ENCODE measurements at regions not wholly inside any gene's neighbourhood (a gene's known extent, or its start where the extent isn't known, plus 50 kb on each side); places are given as distances from the start of the nearest gene placed in this dataset.
"Not testable (repeated sequence)": the region's sequence is repeated elsewhere in the genome, so short reads cannot be mapped to it uniquely, and the experiment has no call there.

DNA sequence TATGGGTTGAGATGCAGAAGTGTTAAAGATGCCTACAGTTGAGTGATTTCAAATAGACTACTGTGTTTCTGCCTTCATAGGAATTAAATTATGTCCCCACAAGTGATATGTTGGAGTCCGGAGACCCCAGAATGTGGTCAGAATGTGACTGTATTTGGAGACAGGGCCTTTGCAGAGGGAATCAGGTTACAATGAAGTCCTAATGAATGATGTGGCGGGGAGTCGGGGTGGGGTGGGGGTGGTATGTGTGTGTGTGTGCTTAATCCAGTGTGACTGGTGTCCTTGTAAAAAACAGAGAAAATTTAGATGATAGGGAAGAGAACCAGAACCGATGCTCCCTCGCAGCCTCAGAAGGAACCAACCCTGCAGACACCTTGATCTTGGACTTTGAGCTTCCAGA is 448.2 kb downstream of the QKI start:
- TF ChIP-seq CTCF (IDR thresholded peaks at IDR 0.05; ENCODE audit: poor library complexity), result no peak
- no peak for TF ChIP-seq EZH2 (IDR thresholded peaks at IDR 0.05; ENCODE audit: borderline replicate concordance)
- no peak for TF ChIP-seq EZH2phosphoT487 (IDR thresholded peaks at IDR 0.05; ENCODE audit: low read depth, severe bottlenecking, unreplicated experiment)
- H3K36me3 ChIP-seq (replicated peaks; ENCODE audit: insufficient read depth, low read depth), result no peaks in the 10 kb centered on the region
- no peak overlapping the region for H3K4me2 ChIP-seq
- no peaks in the 10 kb centered on the region for H3K4me1 ChIP-seq (ENCODE audit: insufficient read depth)
- H3K9me2 ChIP-seq (replicated peaks; ENCODE audit: insufficient read depth), result no peaks in the 10 kb centered on the region
- 88% methylated on average over 5 of the region's 5 CpGs for WGBS (ENCODE audit: low lambda C conversion rate, missing lambda C conversion rate)
- no peaks in the 10 kb centered on the region for H3K79me2 ChIP-seq
- DNase-seq (ENCODE audit: low spot score), result no peak
- no peaks in the 10 kb centered on the region for H3K9me3 ChIP-seq (ENCODE audit: low read depth)
- peaks cover 4% of the 10 kb centered on the region for H3K27me3 ChIP-seq
- no peak overlapping the region for H3K4me3 ChIP-seq
- no peak overlapping the region for H2AFZ ChIP-seq
- H4K20me1 ChIP-seq (ENCODE audit: insufficient read depth, poor library complexity, severe bottlenecking), result no peaks in the 10 kb centered on the region
- H3K27ac ChIP-seq, result no peak overlapping the region

GRCh38 chr6:163861627-163862026 is 447.1 kb downstream of the QKI start:
- no peak overlapping the region for H2AFZ ChIP-seq
- WGBS (ENCODE audit: low lambda C conversion rate, missing lambda C conversion rate), result 96% methylated on average over 8 of the region's 8 CpGs

DNA sequence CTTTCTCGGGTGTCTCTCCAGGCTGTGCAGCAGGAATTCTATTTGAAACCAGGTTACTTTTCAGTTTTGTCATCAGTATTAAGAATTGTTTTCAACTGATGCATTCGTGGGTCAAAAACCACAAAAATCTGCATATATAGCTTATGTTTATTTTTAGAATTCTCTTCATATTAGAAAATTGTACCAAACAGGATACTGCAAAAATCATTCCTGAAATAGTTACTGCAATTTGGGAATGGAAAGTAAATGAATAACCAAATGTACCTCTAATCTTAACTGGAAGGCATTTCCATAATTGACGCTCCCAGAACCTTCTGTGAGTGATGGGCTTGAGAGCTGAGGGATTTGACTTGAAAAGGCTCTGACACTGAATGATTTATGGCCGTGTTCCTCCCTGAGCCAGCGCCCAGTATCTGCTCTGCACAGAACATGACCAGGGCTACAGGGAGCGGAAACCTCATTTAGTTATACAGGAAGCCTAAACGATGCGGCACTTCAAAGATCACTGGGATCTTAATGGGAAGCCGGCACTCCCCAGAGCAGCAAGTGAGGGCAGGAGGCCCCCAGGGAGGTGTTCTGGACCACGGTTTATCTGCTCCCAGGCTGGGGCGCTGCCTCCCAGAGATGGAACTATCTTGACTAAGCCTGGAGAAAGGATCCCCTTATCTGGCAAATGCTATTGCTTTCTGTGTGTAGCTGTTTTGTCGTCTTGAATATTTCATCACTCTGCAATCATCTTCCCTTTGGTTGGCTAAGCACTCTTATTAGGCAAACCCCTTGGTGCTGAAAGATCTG is 446.0 kb downstream of the QKI start:
- WGBS (ENCODE audit: low lambda C conversion rate, missing lambda C conversion rate), result 26% methylated on average over 12 of the region's 12 CpGs
- peak; percentile 16 for DNase-seq (ENCODE audit: low spot score)
- H3K9me3 ChIP-seq (ENCODE audit: low read depth), result no peaks in the 10 kb centered on the region
- no peaks in the 10 kb centered on the region for H3K9me2 ChIP-seq (replicated peaks; ENCODE audit: insufficient read depth)
- H4K20me1 ChIP-seq (ENCODE audit: insufficient read depth, poor library complexity, severe bottlenecking), result no peaks in the 10 kb centered on the region
- H2AFZ ChIP-seq, result no peak overlapping the region
- no peak overlapping the region for H3K4me3 ChIP-seq
- H3K27me3 ChIP-seq, result peaks cover 3% of the 10 kb centered on the region
- H3K27ac ChIP-seq, result no peak overlapping the region
- TF ChIP-seq EZH2 (IDR thresholded peaks at IDR 0.05; ENCODE audit: borderline replicate concordance) (no peak), CTCF (IDR thresholded peaks at IDR 0.05; ENCODE audit: poor library complexity) (no peak), EZH2phosphoT487 (IDR thresholded peaks at IDR 0.05; ENCODE audit: low read depth, severe bottlenecking, unreplicated experiment) (no peak)
- no peaks in the 10 kb centered on the region for H3K4me1 ChIP-seq (ENCODE audit: insufficient read depth)
- no peaks in the 10 kb centered on the region for H3K36me3 ChIP-seq (replicated peaks; ENCODE audit: insufficient read depth, low read depth)
- H3K4me2 ChIP-seq, result peak overlapping the region; percentile 53
- no peaks in the 10 kb centered on the region for H3K79me2 ChIP-seq

More at GRCh38 chr6:163861627-163862026, 447.1 kb downstream of the QKI start:
- TF ChIP-seq EZH2 (IDR thresholded peaks at IDR 0.05; ENCODE audit: borderline replicate concordance) (no peak), CTCF (IDR thresholded peaks at IDR 0.05; ENCODE audit: poor library complexity) (no peak), EZH2phosphoT487 (IDR thresholded peaks at IDR 0.05; ENCODE audit: low read depth, severe bottlenecking, unreplicated experiment) (no peak)
- no peak for DNase-seq (ENCODE audit: low spot score)
- no peaks in the 10 kb centered on the region for H4K20me1 ChIP-seq (ENCODE audit: insufficient read depth, poor library complexity, severe bottlenecking)
- H3K9me2 ChIP-seq (replicated peaks; ENCODE audit: insufficient read depth), result no peaks in the 10 kb centered on the region
- peaks cover 4% of the 10 kb centered on the region for H3K27me3 ChIP-seq
- H3K79me2 ChIP-seq, result no peaks in the 10 kb centered on the region
- H3K4me2 ChIP-seq, result no peak overlapping the region
- no peak overlapping the region for H3K4me3 ChIP-seq
- no peaks in the 10 kb centered on the region for H3K4me1 ChIP-seq (ENCODE audit: insufficient read depth)
- H3K36me3 ChIP-seq (replicated peaks; ENCODE audit: insufficient read depth, low read depth), result no peaks in the 10 kb centered on the region
- H3K9me3 ChIP-seq (ENCODE audit: low read depth), result no peaks in the 10 kb centered on the region
- no peak overlapping the region for H3K27ac ChIP-seq

- not testable (repeated sequence) for H4K20me1 ChIP-seq (ENCODE audit: insufficient read depth, poor library complexity, severe bottlenecking); DNase-seq (ENCODE audit: low spot score); H2AFZ ChIP-seq; H3K27me3 ChIP-seq; H3K9me3 ChIP-seq (ENCODE audit: low read depth); H3K27ac ChIP-seq; H3K4me3 ChIP-seq; H3K9me2 ChIP-seq (replicated peaks; ENCODE audit: insufficient read depth); H3K79me2 ChIP-seq; H3K4me2 ChIP-seq; H3K36me3 ChIP-seq (replicated peaks; ENCODE audit: insufficient read depth, low read depth); H3K4me1 ChIP-seq (ENCODE audit: insufficient read depth)
- WGBS (ENCODE audit: low lambda C conversion rate, missing lambda C conversion rate), result 94% methylated on average over 5 of the region's 5 CpGs
Observed at GRCh38 chr6:163858870-163859269, 444.4 kb downstream of the QKI start.
